HG02798 (cell line): ENCODE measurements at regions not wholly inside any gene's neighbourhood (a gene's known extent, or its start where the extent isn't known, plus 50 kb on each side); places are given as distances from the start of the nearest gene placed in this dataset.
"Not testable (repeated sequence)": the region's sequence is repeated elsewhere in the genome, so short reads cannot be mapped to it uniquely, and the experiment has no call there.

Experiments used
- ATAC-seq: cut with Tn5 transposase; IDR thresholded peaks from one replicate; pipeline ENCODE4 v1.9.1; 2021; ENCODE audit warnings: mild to moderate bottlenecking; ENCODE audit not compliant: unreplicated experiment, poor library complexity

- ATAC-seq: no peak
Observed at GRCh38 chr3:106331636-106332035, 462.8 kb upstream of the CBLB start.

DNA sequence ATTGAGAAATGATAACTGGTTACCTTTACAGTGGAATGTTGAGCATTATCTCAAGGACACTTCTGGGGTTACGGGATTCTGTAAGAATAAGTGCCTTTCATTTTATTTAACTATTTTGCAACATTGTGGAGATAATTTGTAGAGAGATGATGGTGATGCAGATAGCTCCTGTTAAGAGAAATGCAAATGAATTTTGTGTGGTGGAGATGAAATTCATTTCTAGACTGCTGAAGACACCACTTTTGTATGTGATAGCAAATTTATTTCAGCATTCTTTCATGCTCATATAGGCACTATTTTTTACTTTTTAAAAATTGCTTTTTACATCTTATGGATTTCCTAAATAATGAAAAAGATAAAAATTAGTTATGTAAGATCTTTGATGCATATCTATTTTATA, 463.3 kb upstream of the CBLB start:
- peak; percentile 26 for ATAC-seq

GRCh38 chr3:106332884-106333283, 464.1 kb upstream of the CBLB start:
- ATAC-seq: peak; percentile 59

GRCh38 chr3:106333911-106334618, 465.3 kb upstream of the CBLB start:
- ATAC-seq: peak; percentile 66

DNA sequence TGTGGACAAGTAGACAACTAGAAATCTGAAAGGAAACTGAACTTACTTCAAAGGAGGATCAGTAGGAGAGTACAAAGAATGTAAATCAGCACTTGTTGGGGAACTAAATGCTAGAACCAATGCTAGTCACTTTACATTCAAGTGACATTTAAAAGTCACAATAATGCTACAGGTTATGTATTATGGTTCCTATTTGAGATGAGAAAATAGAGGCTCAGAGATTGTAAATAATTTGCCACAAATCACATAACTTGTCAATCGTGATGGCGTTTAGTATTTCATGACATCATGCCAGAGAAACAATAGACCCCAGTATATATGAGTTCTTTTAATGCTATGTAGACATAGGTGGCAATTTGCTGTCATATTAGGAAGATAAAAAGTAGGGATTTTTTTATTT, 467.8 kb upstream of the CBLB start:
- no peak for ATAC-seq

- ATAC-seq: no peak
Observed at GRCh38 chr3:106337116-106337515, 468.3 kb upstream of the CBLB start.

GRCh38 chr3:106338582-106339214, 469.9 kb upstream of the CBLB start:
- ATAC-seq: no peak

GRCh38 chr3:106339551-106339950, 470.7 kb upstream of the CBLB start:
- ATAC-seq: no peak

- no peak for ATAC-seq
Observed at GRCh38 chr3:106341087-106341486, 472.3 kb upstream of the CBLB start.

DNA sequence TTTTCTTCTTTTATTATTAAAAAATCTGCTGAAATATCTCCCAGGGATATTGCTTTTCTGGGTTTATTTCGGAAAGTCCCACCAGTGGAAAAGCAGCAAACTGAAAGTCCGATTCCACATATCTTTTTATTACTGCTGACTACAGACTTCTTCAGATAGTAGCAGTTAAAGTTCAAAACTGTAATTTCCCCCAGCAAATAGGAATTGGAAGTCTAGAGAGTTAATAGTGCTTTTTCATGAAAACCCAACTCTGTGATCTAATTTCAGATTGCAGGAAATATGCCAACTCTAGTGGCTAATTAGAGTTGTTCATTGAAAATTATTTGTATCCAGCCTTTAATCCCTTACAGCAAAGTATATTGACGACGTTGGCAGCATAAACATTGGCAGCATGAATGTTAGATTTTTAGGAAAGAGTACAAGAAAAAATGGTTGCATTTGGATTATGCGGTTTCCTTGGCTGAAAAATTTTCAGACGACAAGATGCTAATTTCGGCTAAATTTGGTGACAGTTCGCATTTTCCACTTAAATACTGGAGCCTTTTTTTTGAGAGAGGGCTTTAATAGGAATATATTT, 472.9 kb upstream of the CBLB start:
- no peak for ATAC-seq

GRCh38 chr3:106342386-106342785, 473.6 kb upstream of the CBLB start:
- no peak for ATAC-seq

- no peak for ATAC-seq
Observed at GRCh38 chr3:106343811-106344210, 475.0 kb upstream of the CBLB start.

GRCh38 chr3:106345353-106346027, 476.7 kb upstream of the CBLB start:
- ATAC-seq: no peak

DNA sequence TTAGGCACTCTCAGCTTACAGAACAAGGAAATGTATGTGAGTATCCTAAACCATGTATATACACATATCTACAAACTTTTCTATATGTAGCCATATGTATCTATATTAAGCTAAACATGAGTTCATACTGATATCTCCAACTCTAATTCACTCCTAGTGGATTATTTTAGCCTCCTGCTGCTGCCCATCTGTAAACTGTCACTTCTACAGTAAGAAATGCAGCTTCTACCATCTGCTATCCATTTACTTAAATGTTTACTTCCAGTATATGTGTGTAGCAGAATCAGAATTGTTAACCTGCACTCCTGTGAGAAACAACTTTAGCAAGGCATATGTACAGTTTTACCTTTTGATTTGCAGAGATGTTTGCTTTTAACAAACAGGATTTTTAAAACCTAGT, 478.5 kb upstream of the CBLB start:
- no peak for ATAC-seq

GRCh38 chr3:106348139-106348690, 479.4 kb upstream of the CBLB start:
- ATAC-seq: no peak

- no peak for ATAC-seq
Observed at GRCh38 chr3:106349191-106349881, 480.5 kb upstream of the CBLB start.

DNA sequence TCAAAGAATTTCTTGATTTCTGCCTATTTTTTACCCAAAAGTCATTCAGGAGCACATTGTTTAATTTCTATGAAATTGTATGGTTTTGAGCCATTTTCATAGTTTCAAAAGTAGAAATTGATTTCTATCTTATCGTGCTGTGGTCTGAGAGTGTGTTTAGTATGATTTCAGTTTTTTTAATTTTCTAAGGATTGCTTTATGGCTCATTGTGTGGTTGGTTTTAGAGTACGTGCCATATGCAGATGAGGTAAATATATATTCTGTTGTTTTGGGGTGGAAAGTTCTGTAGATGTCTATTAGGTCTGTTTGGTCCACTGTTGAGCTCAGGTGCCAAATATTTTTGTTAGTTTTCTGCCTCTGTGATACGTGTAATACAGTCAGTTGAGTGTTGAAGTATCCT, 487.1 kb upstream of the CBLB start:
- ATAC-seq: no peak

DNA sequence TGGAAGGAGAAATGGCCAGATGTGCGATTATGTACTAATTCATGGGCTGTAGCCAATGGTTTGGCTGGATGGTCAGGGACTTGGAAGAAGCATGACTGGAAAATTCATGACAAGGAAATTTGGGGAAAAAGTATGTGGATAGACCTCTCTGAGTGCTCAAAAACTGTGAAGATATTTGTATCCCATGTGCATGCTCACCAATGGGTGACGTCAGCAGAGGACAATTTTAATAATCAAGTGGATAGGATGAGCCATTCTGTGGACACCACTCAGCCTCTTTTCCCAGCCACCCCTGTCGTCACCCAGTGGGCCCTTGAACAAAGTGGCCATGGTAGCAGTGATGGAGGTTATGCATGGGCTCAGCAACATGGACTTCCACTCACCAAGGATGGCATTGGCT, 490.9 kb upstream of the CBLB start:
- no peak for ATAC-seq

- ATAC-seq: not testable (repeated sequence)
Observed at GRCh38 chr3:106360901-106361300, 492.1 kb upstream of the CBLB start.

DNA sequence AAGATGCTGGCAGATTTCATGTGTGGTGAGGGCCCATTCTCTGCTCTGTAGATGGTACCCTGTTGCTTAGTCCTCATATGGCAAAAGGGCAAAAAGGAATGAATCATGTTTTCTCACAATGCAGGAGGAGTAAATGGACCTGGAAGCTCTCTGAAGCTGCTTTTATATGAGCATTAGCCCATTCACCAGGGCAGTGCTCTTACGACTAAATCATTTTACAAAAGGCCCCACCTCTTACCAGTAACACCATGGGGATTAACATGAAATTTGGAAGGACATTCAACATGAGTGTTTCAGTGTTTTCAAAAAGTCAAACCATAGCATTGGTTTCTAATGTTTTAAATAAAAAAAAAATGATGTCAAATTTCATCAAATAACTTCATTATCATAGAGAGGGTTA, 495.7 kb upstream of the CBLB start:
- no peak for ATAC-seq
